Sigmoid colon (tissue), 4 donors: ENCODE measurements at regions not wholly inside any gene's neighbourhood (a gene's known extent, or its start where the extent isn't known, plus 50 kb on each side); places are given as distances from the start of the nearest gene placed in this dataset.

Experiments
- CTCF ChIP-seq, 4 experiments: fragments of 450-650 bp in 3 of 4; fragments of 200-600 bp in 1 of 4; IDR thresholded peaks; one replicate each; pipeline ENCODE4 v1.5.1; 2016 to 2019; ENCODE audit warnings: antibody characterized with exemption in 4 of 4, mild to moderate bottlenecking in 3 of 4, moderate library complexity in 2 of 4
- POLR2A ChIP-seq, 2 donors: fragments of 450-650 bp; IDR thresholded peaks; one replicate each; pipeline ENCODE4 v1.6.1; 2016; ENCODE audit warnings: antibody characterized with exemption in 2 of 2, mild to moderate bottlenecking in 2 of 2, moderate library complexity in 2 of 2
- POLR2AphosphoS5 ChIP-seq, 4 donors: sonication (generic); formaldehyde crosslinking; IDR thresholded peaks; one replicate each; pipeline ENCODE4 v1.6.1; 2017; ENCODE audit warnings: antibody characterized with exemption in 4 of 4

GRCh38 chr14:44352201-44352600, 154.9 kb downstream of the FSCB start:
- TF ChIP-seq CTCF (IDR thresholded peaks at IDR 0.05), result no peak
- no peak for TF ChIP-seq POLR2AphosphoS5 (IDR thresholded peaks at IDR 0.05)
- no peak for TF ChIP-seq POLR2A (IDR thresholded peaks at IDR 0.05)
